SH-SY5Y (cell line): ENCODE measurements at regions not wholly inside any gene's neighbourhood (a gene's known extent, or its start where the extent isn't known, plus 50 kb on each side); places are given as distances from the start of the nearest gene placed in this dataset.

Source experiments
- GATA2 ChIP-seq: IDR thresholded peaks from 2 replicates; pipeline ENCODE4 v1.6.1; 2011; ENCODE audit warnings: mild to moderate bottlenecking, low read depth, low read length
- GATA3 ChIP-seq: IDR thresholded peaks from 2 replicates; pipeline ENCODE4 v1.6.1; 2011; ENCODE audit warnings: low read depth, mild to moderate bottlenecking, low read length, moderate library complexity

DNA sequence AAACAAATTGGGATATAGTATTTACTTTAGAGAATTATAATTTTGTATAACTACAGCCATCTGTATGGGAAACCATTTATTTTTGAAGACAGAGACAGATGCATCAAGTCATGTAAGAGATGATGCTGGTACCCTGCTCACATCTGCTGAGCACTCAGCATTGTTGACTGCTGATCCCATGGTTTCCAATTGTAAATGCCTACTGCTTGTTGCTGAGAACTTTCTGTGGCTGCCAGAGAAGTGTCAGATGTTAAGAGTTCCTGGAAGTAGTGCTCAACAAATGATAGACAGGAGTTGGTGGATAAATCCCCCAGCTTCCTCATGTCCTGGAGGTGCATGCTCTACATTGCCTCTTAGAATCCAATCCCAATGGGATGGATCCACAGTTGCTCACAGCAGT is 167.1 kb downstream of the OXSM start:
- TF ChIP-seq GATA3 (no peak), GATA2 (no peak)
